ENCODE measurements at regions not wholly inside any gene's neighbourhood (a gene's known extent, or its start where the extent isn't known, plus 50 kb on each side); places are given as distances from the start of the nearest gene placed in this dataset.
"Not testable (repeated sequence)": the region's sequence is repeated elsewhere in the genome, so short reads cannot be mapped to it uniquely, and the experiment has no call there.

GRCh38 chr6:167405778-167406532 lies 81.1 kb downstream of the TTLL2 start:
- no peaks in the 10 kb centered on the region for H3K9me3 ChIP-seq
- H3K4me3 ChIP-seq: no peak overlapping the region
- H3K27ac ChIP-seq: no peak overlapping the region
- ATAC-seq: no peak
- DNase-seq: no peak
- TF ChIP-seq CTCF (IDR thresholded peaks at IDR 0.05): no peak
- H3K36me3 ChIP-seq: no peaks in the 10 kb centered on the region
- H3K4me1 ChIP-seq: no peaks in the 10 kb centered on the region
- H3K27me3 ChIP-seq: no peaks in the 10 kb centered on the region
- intact Hi-C loops (cut with DNase I): no loop called here

GRCh38 chr6:167406533-167407238 lies 81.8 kb downstream of the TTLL2 start:
- H3K27me3 ChIP-seq; H3K27ac ChIP-seq; ATAC-seq; H3K9me3 ChIP-seq; DNase-seq; intact Hi-C loops (cut with DNase I); H3K4me3 ChIP-seq; H3K36me3 ChIP-seq; H3K4me1 ChIP-seq: not testable (repeated sequence)

- no peak overlapping the region for H3K4me3 ChIP-seq
- peak; percentile 42 for DNase-seq
- no peak for ATAC-seq
- no peak overlapping the region for H3K27ac ChIP-seq
- TF ChIP-seq CTCF (IDR thresholded peaks at IDR 0.05): no peak
- H3K27me3 ChIP-seq: no peaks in the 10 kb centered on the region
- intact Hi-C loops (cut with DNase I): no loop called here
- no peaks in the 10 kb centered on the region for H3K9me3 ChIP-seq
- H3K36me3 ChIP-seq: no peaks in the 10 kb centered on the region
- H3K4me1 ChIP-seq: no peaks in the 10 kb centered on the region
These were observed 82.6 kb downstream of the TTLL2 start for GRCh38 chr6:167407239-167408064.

DNA sequence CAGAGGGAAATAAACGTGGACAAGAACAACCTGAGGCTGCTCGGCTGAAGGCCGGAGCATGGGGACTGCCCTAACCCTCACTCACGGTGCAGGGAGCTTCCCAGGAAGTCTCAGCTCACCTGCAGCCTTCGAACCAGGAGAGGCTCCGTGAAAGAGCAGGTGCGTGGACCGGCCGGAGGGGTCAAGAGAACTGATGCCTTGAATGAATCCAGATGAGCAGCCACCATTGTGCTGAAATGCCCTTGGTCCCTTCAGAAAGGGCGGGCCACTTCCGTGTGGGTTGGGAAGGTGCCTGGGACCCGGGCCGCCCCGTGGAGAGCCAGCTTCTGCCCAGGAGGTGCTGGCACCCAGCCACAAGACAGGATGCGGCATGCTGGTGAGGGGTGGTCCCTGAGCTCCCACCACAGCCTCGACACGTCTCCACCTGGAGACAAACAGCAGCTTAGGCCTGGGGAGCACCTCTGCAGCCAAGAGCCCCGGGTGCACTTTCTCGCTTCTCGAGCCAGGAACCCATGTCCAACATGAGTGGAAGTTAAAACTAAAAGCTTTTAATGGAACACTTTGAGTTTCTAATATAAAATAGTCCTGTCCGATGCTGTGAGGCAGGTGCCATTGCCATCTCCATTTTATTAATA lies 83.5 kb downstream of the TTLL2 start:
- DNase-seq (no peak), ATAC-seq (no peak)
- no peaks in the 10 kb centered on the region for H3K4me1 ChIP-seq

GRCh38 chr6:167409079-167409478 lies 84.2 kb downstream of the TTLL2 start:
- Histone ChIP-seq H3K36me3 (no peaks in the 10 kb centered on the region), H3K9me3 (no peaks in the 10 kb centered on the region), H3K4me1 (no peaks in the 10 kb centered on the region), H3K4me3 (no peak overlapping the region), H3K27ac (no peak overlapping the region), H3K27me3 (no peaks in the 10 kb centered on the region)
- no peak for TF ChIP-seq CTCF (IDR thresholded peaks at IDR 0.05)
- no peak for ATAC-seq
- peak; percentile 41 for DNase-seq
- intact Hi-C loops (cut with DNase I): no loop called here

More for the DNA sequence above, 83.5 kb downstream of the TTLL2 start:
- intact Hi-C loops (cut with DNase I): no loop called here
- Histone ChIP-seq H3K4me3 (no peak overlapping the region), H3K36me3 (no peaks in the 10 kb centered on the region), H3K27ac (no peak overlapping the region), H3K9me3 (no peaks in the 10 kb centered on the region), H3K27me3 (no peaks in the 10 kb centered on the region)
- no peak for TF ChIP-seq CTCF (IDR thresholded peaks at IDR 0.05)

All from upper lobe of right lung (tissue), 1 donor.